H1 (cell line): ENCODE measurements at regions not wholly inside any gene's neighbourhood (a gene's known extent, or its start where the extent isn't known, plus 50 kb on each side); places are given as distances from the start of the nearest gene placed in this dataset.

Experiments
- CTCF ChIA-PET: fragments of 300-600 bp; sonication (Branson Sonifier 250); formaldehyde crosslinking; loops from one replicate; lab custom pipeline; 2021; ENCODE audit not compliant: partially characterized antibody; lab: Charles Lee
- POLR2A ChIA-PET: fragments of 300-600 bp; sonication (Branson Sonifier 250); formaldehyde crosslinking; loops from one replicate; lab custom pipeline; 2021; ENCODE audit warnings: inconsistent platforms; ENCODE audit not compliant: partially characterized antibody; lab: Charles Lee
- DNase-seq, 2 experiments: peaks; one replicate each; pipeline versions ENCODE4 v3.0.0 to v3.0.0-alpha.2; 2010 to 2022; ENCODE audit warnings: low spot score in 2 of 2, low read depth in 1 of 2, mixed read lengths in 1 of 2
- FAIRE-seq: peaks from 2 replicates; lab custom pipeline; 2011; peaks lifted over from hg19 to GRCh38; lab: Jason Lieb, UNC
- H2AFZ ChIP-seq: 2 replicates; pipeline ENCODE4 v1.8.1; 2012; ENCODE audit warnings: low read length, inconsistent platforms
- H2AK5ac ChIP-seq: 2 replicates; pipeline ENCODE4 v1.6.1; 2013; ENCODE audit warnings: low read depth, low read length
- H2BK120ac ChIP-seq: replicated peaks from 2 replicates; pipeline ENCODE3; 2013; ENCODE audit warnings: low read depth, low read length, inconsistent platforms
- H2BK12ac ChIP-seq: 2 replicates; pipeline ENCODE4 v1.6.1; 2013; ENCODE audit warnings: low read depth, low read length
- H2BK15ac ChIP-seq: 2 replicates; pipeline ENCODE4 v1.6.1; 2013; ENCODE audit warnings: low read length
- H2BK20ac ChIP-seq: 2 replicates; pipeline ENCODE4 v1.6.1; 2013; ENCODE audit warnings: low read length
- H2BK5ac ChIP-seq: 2 replicates; pipeline ENCODE4 v1.6.1; 2013; ENCODE audit warnings: low read depth, low read length
- H3K14ac ChIP-seq: 2 replicates; pipeline ENCODE4 v1.6.1; 2013; ENCODE audit warnings: inconsistent platforms; ENCODE audit not compliant: insufficient read length
- H3K18ac ChIP-seq: 2 replicates; pipeline ENCODE4 v1.6.1; 2013; ENCODE audit warnings: low read length; ENCODE audit errors: extremely low read depth
- H3K23ac ChIP-seq: 2 replicates; pipeline ENCODE4 v1.6.1; 2013; ENCODE audit warnings: inconsistent platforms; ENCODE audit not compliant: insufficient read length
- H3K23me2 ChIP-seq: 2 replicates; pipeline ENCODE4 v1.6.1; 2013; ENCODE audit warnings: low read depth, low read length
- H3K27ac ChIP-seq: 2 replicates; pipeline ENCODE4 v1.6.1; 2011; ENCODE audit warnings: low read depth, low read length, inconsistent platforms
- H3K27me3 ChIP-seq, 4 experiments: replicated peaks in 1 of 4; 1 replicate in 1 of 4; 2 replicates in 3 of 4; pipeline versions ENCODE4 v1.6.1 to v1.8.1; 2011 to 2013; ENCODE audit warnings: low read length in 3 of 4, mild to moderate bottlenecking in 3 of 4, inconsistent platforms in 2 of 4, mixed read lengths in 2 of 4, moderate library complexity in 1 of 4; ENCODE audit not compliant: control insufficient read depth in 3 of 4, insufficient read depth in 3 of 4; ENCODE audit errors: extremely low read depth in 1 of 4
- H3K36me3 ChIP-seq, 4 experiments: 2 replicates each; pipeline versions ENCODE4 v1.6.1 to v1.8.1; 2011 to 2013; ENCODE audit warnings: mild to moderate bottlenecking in 4 of 4, low read length in 3 of 4, moderate library complexity in 2 of 4, control low read depth in 1 of 4, inconsistent platforms in 1 of 4; ENCODE audit not compliant: insufficient read depth in 4 of 4, control insufficient read depth in 2 of 4
- H3K4ac ChIP-seq: replicated peaks from 2 replicates; pipeline ENCODE3; 2013; ENCODE audit warnings: low read length, low read depth, mixed read lengths, inconsistent platforms; ENCODE audit not compliant: insufficient read length
- H3K4me1 ChIP-seq, 4 experiments: replicated peaks in 1 of 4; 1 replicate in 1 of 4; 2 replicates in 3 of 4; pipeline versions ENCODE4 v1.6.1 to v1.8.1; 2011 to 2013; ENCODE audit warnings: low read length in 3 of 4, inconsistent platforms in 2 of 4, mixed read lengths in 1 of 4; ENCODE audit not compliant: insufficient read depth in 4 of 4, control insufficient read depth in 3 of 4
- H3K4me2 ChIP-seq, 2 experiments: 2 replicates each; pipeline versions ENCODE4 v1.6.1 to v1.8.1; 2011 to 2013; ENCODE audit warnings: low read depth in 2 of 2, low read length in 2 of 2, control low read depth in 1 of 2, inconsistent platforms in 1 of 2, mild to moderate bottlenecking in 1 of 2; ENCODE audit not compliant: insufficient read depth in 1 of 2
- H3K4me3 ChIP-seq, 4 experiments: fragments of 200-600, 300-600 bp in 1 of 4; sonication (generic), shearing (Covaris generic), sonication (Bioruptor Twin) in 1 of 4; 2 replicates each; pipeline versions ENCODE4 v1.5.1 to v1.8.1; 2011 to 2016; ENCODE audit warnings: low read length in 4 of 4, low read depth in 3 of 4, control low read depth in 2 of 4, inconsistent platforms in 2 of 4, mild to moderate bottlenecking in 2 of 4, mixed read lengths in 1 of 4, moderate library complexity in 1 of 4; ENCODE audit not compliant: insufficient read depth in 2 of 4; ENCODE audit errors: extremely low read depth in 1 of 4
- H3K56ac ChIP-seq: replicated peaks from 2 replicates; pipeline ENCODE3; 2013; ENCODE audit warnings: low read depth, mild to moderate bottlenecking, mixed read lengths, low read length, inconsistent platforms; ENCODE audit not compliant: insufficient read length
- H3K79me1 ChIP-seq: 2 replicates; pipeline ENCODE4 v1.6.1; 2013; ENCODE audit warnings: low read depth, low read length, control low read depth
- H3K79me2 ChIP-seq, 2 experiments: 2 replicates each; pipeline versions ENCODE4 v1.6.1 to v1.8.1; 2012 to 2013; ENCODE audit warnings: low read length in 2 of 2, mild to moderate bottlenecking in 2 of 2, inconsistent platforms in 1 of 2; ENCODE audit not compliant: insufficient read depth in 2 of 2, control insufficient read depth in 1 of 2
- H3K9ac ChIP-seq, 4 experiments: replicated peaks in 1 of 4; 1 replicate in 1 of 4; 2 replicates in 3 of 4; pipeline versions ENCODE4 v1.6.1 to v1.8.1; 2011 to 2013; ENCODE audit warnings: low read depth in 3 of 4, low read length in 3 of 4, control low read depth in 2 of 4, mild to moderate bottlenecking in 2 of 4, moderate library complexity in 2 of 4, inconsistent platforms in 1 of 4; ENCODE audit errors: extremely low read depth in 1 of 4
- H3K9me3 ChIP-seq, 2 experiments: 2 replicates each; pipeline versions ENCODE4 v1.6.1 to v1.8.1; 2012 to 2013; ENCODE audit warnings: mild to moderate bottlenecking in 2 of 2, moderate library complexity in 2 of 2, control low read depth in 1 of 2, inconsistent platforms in 1 of 2, low read depth in 1 of 2, low read length in 1 of 2, mixed read lengths in 1 of 2; ENCODE audit not compliant: insufficient read depth in 2 of 2
- H4K20me1 ChIP-seq, 2 experiments: replicated peaks in 1 of 2; 2 replicates each; pipeline versions ENCODE3 to v1.8.1; 2011 to 2013; ENCODE audit warnings: inconsistent platforms in 2 of 2, low read length in 2 of 2, mild to moderate bottlenecking in 1 of 2; ENCODE audit not compliant: insufficient read depth in 2 of 2, control insufficient read depth in 1 of 2
- H4K5ac ChIP-seq: 2 replicates; pipeline ENCODE4 v1.6.1; 2013; ENCODE audit warnings: low read length, low read depth, mixed read lengths, inconsistent platforms; ENCODE audit not compliant: insufficient read length
- H4K8ac ChIP-seq: 2 replicates; pipeline ENCODE4 v1.8.0; 2013; ENCODE audit warnings: mild to moderate bottlenecking, moderate library complexity, low read length, inconsistent platforms; ENCODE audit not compliant: insufficient read depth; ENCODE audit errors: extremely low read depth
- H4K91ac ChIP-seq: replicated peaks from 2 replicates; pipeline ENCODE3; 2013; ENCODE audit warnings: low read length, mixed read lengths, inconsistent platforms; ENCODE audit not compliant: insufficient read length
- FOSL1 ChIP-seq: IDR thresholded peaks from 2 replicates; pipeline ENCODE4 v1.6.1; 2011; ENCODE audit warnings: mild to moderate bottlenecking, low read depth, low read length, moderate library complexity; ENCODE audit not compliant: insufficient read depth
- SP1 ChIP-seq: IDR thresholded peaks from 2 replicates; pipeline ENCODE4 v1.6.1; 2011; ENCODE audit warnings: low read depth, low read length
- TEAD4 ChIP-seq: IDR thresholded peaks from 2 replicates; pipeline ENCODE4 v1.6.1; 2012; ENCODE audit warnings: low read depth, low read length, inconsistent platforms, mixed read lengths
- WGBS, 2 experiments: shearing (Covaris generic) in 1 of 2; methylation state at CpG; one replicate each; pipeline versions ENCODE4 v1.1.6 to v1.1.7; 2013 to 2015; ENCODE audit warnings: low lambda C conversion rate in 2 of 2, mixed read lengths in 2 of 2, inconsistent platforms in 1 of 2, low coverage in 1 of 2, missing lambda C conversion rate in 1 of 2; ENCODE audit not compliant: insufficient replicate concordance in 2 of 2, insufficient coverage in 1 of 2, insufficient read length in 1 of 2; ENCODE audit errors: extremely low coverage in 1 of 2, missing lambda C conversion rate in 1 of 2; 5-methylcytosine and 5-hydroxymethylcytosine counted together

- Histone ChIP-seq H3K4me1 (peaks cover 0 to 9% (median 1%) of the 10 kb centered on the region in 4 experiments; a peak in 2 of 7 replicates), H3K9ac (no peak overlapping the region), H3K23ac (no peak overlapping the region), H3K14ac (no peak overlapping the region), H3K79me1 (no peaks in the 10 kb centered on the region), H2BK15ac (no peak overlapping the region), H3K23me2 (no peaks in the 10 kb centered on the region), H3K56ac (no peak overlapping the region), H3K79me2 (no peaks in the 10 kb centered on the region), H2BK12ac (no peak overlapping the region), H2BK5ac (no peak overlapping the region), H2BK120ac (no peak overlapping the region), H4K5ac (no peak overlapping the region), H3K4me3 (no peak overlapping the region), H3K27ac (no peak overlapping the region), H2AK5ac (no peak overlapping the region; the same call in 1 of the 2 replicates), H3K36me3 (no peaks in the 10 kb centered on the region), H3K9me3 (no peaks in the 10 kb centered on the region), H2AFZ (0 out of 2 replicates have a peak overlapping the region, but pooled peaks have one; percentile 30), H2BK20ac (no peak overlapping the region), H3K4me2 (no peak overlapping the region), H3K18ac (no peak overlapping the region), H4K91ac (no peak overlapping the region), H3K4ac (no peak overlapping the region), H4K20me1 (no peaks in the 10 kb centered on the region), H4K8ac (no peak overlapping the region), H3K27me3 (no peaks in the 10 kb centered on the region)
- POLR2A ChIA-PET: no interaction called here
- no peak for DNase-seq
- CTCF ChIA-PET: interaction anchor here (1.3 to 2.4 kb wide), 2 partner anchors 11 to 43 kb away, joined by 4 to 5 read pairs; no protein-coding TSS in a partner anchor
- TF ChIP-seq FOSL1 (no peak), SP1 (peak; percentile 37; the same call in 1 of the 2 replicates), TEAD4 (peak; percentile 73)
- WGBS, 2 experiments: 71% methylated on average over 6 of the region's 6 CpGs; no CpG with 5 or more reads in 1 of the 2 experiments
- peak; percentile 28 for FAIRE-seq
Observed at GRCh38 chr10:27614776-27615175, 110.7 kb downstream of the RAB18 start.
